ENCODE measurements at regions not wholly inside any gene's neighbourhood (a gene's known extent, or its start where the extent isn't known, plus 50 kb on each side); places are given as distances from the start of the nearest gene placed in this dataset.
A peak's percentile ranks its signal among the peaks of the same experiment; 100 is the strongest.

GRCh38 chr1:90650401-90650800 lies 66.7 kb downstream of the BARHL2 start:
- DNase-seq (ENCODE audit: low spot score): no peak
- no peak for TF ChIP-seq CTCF (IDR thresholded peaks at IDR 0.05; ENCODE audit: extremely low read depth, missing control alignments)

DNA sequence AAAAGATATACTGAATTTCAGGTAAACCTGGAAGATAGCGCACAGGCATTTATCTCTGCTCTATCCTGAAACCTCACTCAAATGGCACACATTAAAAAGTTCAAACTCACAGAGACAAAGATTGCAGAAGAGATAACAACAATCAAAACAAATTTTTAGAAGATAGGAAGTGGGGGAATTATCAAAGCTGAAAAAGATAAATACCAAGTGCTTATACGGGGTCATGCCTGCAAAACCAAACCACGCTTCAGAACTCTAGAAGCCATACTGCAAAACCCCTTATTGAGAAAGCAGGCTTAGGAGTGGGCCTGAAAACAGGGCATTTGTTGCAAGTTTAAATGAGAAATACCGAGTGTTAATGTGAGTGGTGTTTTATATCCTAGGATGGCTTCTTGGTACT lies 76.8 kb downstream of the BARHL2 start:
- TF ChIP-seq CTCF (IDR thresholded peaks at IDR 0.05; ENCODE audit: extremely low read depth, missing control alignments): no peak
- no peak for DNase-seq (ENCODE audit: low spot score)

DNA sequence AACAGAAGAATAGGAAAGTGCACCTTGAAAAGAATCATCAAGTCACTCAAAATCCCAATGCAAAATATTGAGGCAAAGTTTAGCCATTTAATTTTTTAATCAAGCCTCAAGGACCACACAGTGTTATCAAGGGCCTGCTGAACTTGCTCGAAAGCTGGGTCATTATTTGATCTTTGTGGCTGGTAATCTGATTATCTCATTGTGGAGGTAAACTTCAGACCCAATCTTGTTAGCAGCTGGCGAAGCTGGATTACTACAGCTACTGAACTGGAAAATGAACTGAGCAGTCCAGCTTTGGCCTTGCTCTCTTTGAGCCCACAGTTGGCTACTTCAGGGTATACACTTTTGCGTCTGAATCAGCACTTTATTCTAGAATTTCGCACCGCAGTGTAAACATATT lies 94.4 kb downstream of the BARHL2 start:
- no peak for DNase-seq (ENCODE audit: low spot score)
- no peak for TF ChIP-seq CTCF (IDR thresholded peaks at IDR 0.05; ENCODE audit: extremely low read depth, missing control alignments)

DNA sequence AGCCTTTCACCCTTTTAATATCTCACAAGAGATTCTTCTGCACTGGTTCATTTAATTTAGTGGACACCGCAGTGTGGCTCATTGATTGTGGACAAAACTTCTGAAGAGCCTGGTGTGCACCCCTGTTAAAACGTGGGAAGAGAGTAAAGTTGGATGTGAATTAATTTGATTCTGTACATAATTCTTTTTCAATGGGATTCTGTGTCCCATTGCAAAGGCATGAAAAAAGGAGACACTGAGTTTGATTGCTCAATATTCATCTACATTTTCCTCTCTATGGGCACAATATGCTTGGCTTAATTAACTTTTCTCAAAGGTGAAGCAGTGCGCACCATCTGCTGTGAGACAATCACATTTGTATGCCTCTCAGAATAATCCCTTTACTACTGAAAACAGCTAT lies 95.1 kb downstream of the BARHL2 start:
- no peak for TF ChIP-seq CTCF (IDR thresholded peaks at IDR 0.05; ENCODE audit: extremely low read depth, missing control alignments)
- no peak for DNase-seq (ENCODE audit: low spot score)

DNA sequence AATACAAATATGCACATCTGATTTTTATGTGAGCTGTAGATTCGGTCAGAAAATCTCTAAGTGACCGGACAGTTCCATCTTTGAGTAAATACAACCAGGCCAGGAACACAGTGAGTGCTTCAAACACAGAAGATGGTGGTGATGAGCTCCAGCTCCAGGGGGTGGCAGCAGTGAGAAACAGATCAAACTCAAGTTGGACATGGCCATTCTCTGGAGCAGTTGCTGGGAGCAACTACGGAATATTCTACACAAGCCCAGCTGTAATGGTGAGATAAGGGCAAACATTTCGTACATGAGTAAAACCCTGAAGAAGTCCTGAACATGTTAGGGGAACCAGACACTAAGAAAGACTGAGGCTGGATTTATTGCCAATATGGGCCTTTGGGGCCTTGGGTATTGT lies 100.7 kb downstream of the BARHL2 start:
- no peak for DNase-seq (ENCODE audit: low spot score)

GRCh38 chr1:90614872-90615271 lies 102.2 kb downstream of the BARHL2 start:
- no peak for TF ChIP-seq CTCF (IDR thresholded peaks at IDR 0.05; ENCODE audit: extremely low read depth, missing control alignments)
- DNase-seq (ENCODE audit: low spot score): no peak

More for the DNA sequence above, 100.7 kb downstream of the BARHL2 start:
- TF ChIP-seq CTCF (IDR thresholded peaks at IDR 0.05; ENCODE audit: extremely low read depth, missing control alignments): peak; percentile 21

- no peak for TF ChIP-seq CTCF (IDR thresholded peaks at IDR 0.05; ENCODE audit: extremely low read depth, missing control alignments)
- DNase-seq (ENCODE audit: low spot score): no peak
Measured at GRCh38 chr1:90613371-90613770, 103.7 kb downstream of the BARHL2 start.

Measured in GM20000 (cell line).